DMS 273 (cell line): ENCODE measurements at regions not wholly inside any gene's neighbourhood (a gene's known extent, or its start where the extent isn't known, plus 50 kb on each side); places are given as distances from the start of the nearest gene placed in this dataset.
"Not testable (repeated sequence)": the region's sequence is repeated elsewhere in the genome, so short reads cannot be mapped to it uniquely, and the experiment has no call there.

Experiments used
- DNase-seq: peaks from one replicate; lab custom pipeline; 2025; ENCODE audit not compliant: unreplicated experiment; lab: John Stamatoyannopoulos, UW

GRCh38 chr12:131272283-131272814 lies 318.6 kb downstream of the ADGRD1 start:
- not testable (repeated sequence) for DNase-seq

DNA sequence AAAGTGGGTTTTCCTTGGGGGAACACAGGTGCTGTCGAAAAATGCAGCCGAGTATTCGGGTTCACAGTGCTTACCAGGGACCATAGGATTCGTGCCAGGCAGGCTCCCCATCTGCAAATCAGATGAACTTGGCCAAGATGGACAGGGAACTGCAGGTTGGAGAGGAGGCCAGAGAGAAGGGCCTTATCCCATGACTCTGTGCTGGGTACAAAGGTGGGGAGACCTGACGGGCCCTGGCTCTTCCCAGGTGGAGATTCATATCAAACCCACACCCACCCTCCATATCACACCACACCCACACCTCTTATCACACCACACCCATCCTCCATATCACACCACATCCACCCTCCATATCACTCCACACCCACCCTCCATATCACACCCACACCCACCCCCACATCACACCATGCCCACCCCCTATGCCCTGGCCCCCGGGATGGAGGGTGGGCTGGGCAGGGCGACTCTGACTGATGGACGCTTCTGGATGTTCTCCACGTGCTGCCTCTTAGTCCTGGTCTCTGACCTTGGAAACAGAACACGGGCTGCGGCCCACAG lies 319.7 kb downstream of the ADGRD1 start:
- DNase-seq, result no peak

- no peak for DNase-seq
Observed at GRCh38 chr12:131274061-131274460, 320.4 kb downstream of the ADGRD1 start.

- no peak for DNase-seq
Observed at GRCh38 chr12:131274906-131275305, 321.2 kb downstream of the ADGRD1 start.

- DNase-seq, result no peak
Observed at GRCh38 chr12:131275824-131276223, 322.1 kb downstream of the ADGRD1 start.

DNA sequence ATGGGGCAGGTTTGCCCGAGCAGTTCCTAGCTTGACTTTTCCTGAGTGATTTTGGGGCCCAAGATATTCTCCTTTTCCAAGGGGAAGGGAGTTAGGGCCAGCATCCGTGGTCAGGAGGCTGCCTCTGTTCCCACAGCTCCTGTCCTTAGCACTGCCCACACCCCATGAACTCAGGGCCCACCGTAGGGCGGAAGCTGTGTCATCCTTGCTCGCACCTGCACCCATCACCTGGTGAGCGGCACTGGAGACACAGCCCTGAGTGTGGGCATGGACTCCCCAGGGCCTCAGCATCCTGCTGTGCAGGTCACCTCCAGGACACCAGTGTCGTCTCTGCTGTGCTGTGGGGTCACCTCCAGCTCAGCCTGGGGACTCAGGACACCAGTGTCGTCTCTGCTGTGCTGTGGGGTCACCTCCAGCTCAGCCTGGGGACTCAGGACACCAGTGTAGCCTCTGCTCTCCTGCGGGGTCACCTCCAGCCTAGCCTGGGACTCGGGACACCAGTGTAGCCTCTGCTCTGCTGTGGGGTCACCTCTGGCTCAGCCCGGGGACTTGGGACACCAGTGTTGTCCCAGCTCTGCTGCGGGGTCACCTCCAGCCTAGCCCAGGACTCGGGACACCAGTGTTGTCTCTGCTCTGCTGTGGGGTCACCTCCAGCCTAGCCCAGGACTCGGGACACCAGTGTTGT lies 322.9 kb downstream of the ADGRD1 start:
- no peak for DNase-seq

- not testable (repeated sequence) for DNase-seq
Observed at GRCh38 chr12:131277186-131278091, 323.7 kb downstream of the ADGRD1 start.

GRCh38 chr12:131278451-131279115 lies 324.9 kb downstream of the ADGRD1 start:
- DNase-seq, result not testable (repeated sequence)

- no peak for DNase-seq
Observed at GRCh38 chr12:131279281-131279921, 325.7 kb downstream of the ADGRD1 start.

GRCh38 chr12:131280426-131280825 lies 326.7 kb downstream of the ADGRD1 start:
- no peak for DNase-seq

- no peak for DNase-seq
Observed at GRCh38 chr12:131281016-131281415, 327.3 kb downstream of the ADGRD1 start.

GRCh38 chr12:131282292-131283080 lies 328.8 kb downstream of the ADGRD1 start:
- no peak for DNase-seq

- no peak for DNase-seq
Observed at GRCh38 chr12:131283191-131283861, 329.6 kb downstream of the ADGRD1 start.

DNA sequence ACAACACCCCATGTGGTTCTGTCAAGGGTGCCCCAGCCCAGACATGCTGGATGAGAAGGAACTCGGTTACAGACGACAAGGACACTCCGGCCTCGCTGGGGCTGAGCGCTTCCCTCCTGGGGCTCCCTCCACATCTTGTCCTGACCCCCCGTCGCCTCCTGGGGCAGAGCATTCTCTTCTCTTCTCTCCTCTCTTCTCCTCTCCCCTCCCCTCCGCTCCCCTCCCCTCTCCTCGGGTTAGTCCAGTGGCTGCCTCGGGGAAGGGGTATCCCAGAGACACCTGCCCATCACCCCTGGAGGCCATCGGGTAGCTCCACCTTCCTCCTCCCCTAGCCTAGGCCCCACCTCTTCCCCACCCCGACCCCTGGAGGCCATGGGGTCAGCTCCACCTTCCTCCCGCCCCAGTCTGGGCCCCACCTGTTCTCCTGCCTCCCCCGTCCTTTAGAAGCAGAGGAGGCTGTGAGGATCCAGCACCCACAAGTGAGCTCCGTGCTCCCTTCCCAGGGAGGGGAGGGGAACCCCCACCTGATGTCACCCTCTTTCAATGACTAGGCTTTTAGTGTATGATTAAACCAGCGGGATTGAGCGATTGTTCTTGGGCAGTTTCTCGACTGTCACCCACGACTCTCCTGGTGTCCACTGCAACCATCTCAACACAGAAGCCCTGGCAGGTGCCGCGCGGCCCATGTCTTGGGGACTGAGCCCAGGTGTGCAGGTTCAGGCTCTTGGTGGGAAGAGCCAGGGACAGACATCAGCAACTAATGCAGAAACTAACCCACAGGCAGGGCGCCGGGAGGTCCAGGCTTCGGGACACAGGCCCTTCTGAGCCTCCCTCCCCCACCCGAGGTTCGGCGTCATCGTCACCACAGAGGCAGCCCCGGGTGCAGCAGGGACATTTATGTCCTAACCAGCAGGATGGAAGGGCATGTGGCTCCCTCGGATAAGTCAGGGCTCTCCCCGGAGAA lies 330.4 kb downstream of the ADGRD1 start:
- not testable (repeated sequence) for DNase-seq

GRCh38 chr12:131284954-131285904 lies 331.5 kb downstream of the ADGRD1 start:
- not testable (repeated sequence) for DNase-seq

GRCh38 chr12:131285905-131286295 lies 332.2 kb downstream of the ADGRD1 start:
- not testable (repeated sequence) for DNase-seq

DNA sequence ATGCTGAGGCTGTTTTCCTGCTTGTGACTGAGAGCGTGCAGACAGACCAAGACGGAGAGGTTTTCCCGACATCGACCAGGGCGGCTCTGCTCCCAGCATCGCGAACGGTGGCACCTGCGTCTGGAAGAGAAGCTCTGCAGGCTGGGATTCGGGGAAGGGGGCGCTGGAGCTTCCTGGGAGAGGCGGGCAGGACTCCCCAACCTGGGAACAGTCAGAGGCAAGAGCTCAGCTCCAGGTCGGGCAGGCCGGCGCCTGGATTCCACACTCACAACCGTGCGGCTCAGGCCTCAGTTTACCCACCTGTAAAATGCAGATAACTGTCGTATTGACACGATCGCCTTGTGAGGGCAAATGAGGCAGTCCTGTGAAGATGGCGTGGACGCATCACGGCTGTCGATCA lies 332.6 kb downstream of the ADGRD1 start:
- not testable (repeated sequence) for DNase-seq
